Mesenchymal stem cell (in vitro differentiated cells and primary cell): ENCODE measurements at regions not wholly inside any gene's neighbourhood (a gene's known extent, or its start where the extent isn't known, plus 50 kb on each side); places are given as distances from the start of the nearest gene placed in this dataset.

Experiments used
- DNase-seq: peaks from one replicate; pipeline ENCODE4 v3.0.0-alpha.2; 2013
- H2AFZ ChIP-seq: one replicate; pipeline ENCODE4 v1.6.1; 2013; ENCODE audit warnings: low read depth, mild to moderate bottlenecking, control low read depth, inconsistent platforms, low read length, moderate library complexity
- H2AK5ac ChIP-seq: 2 replicates; pipeline ENCODE4 v1.6.1; 2013; ENCODE audit warnings: low read length, moderate library complexity, mild to moderate bottlenecking, inconsistent platforms; ENCODE audit not compliant: severe bottlenecking
- H2BK120ac ChIP-seq: one replicate; pipeline ENCODE4 v1.6.1; 2013; ENCODE audit warnings: low read depth, mild to moderate bottlenecking, inconsistent platforms, low read length, moderate library complexity
- H2BK12ac ChIP-seq, 2 experiments: one replicate each; pipeline ENCODE4 v1.6.1; 2013; ENCODE audit warnings: inconsistent platforms in 2 of 2, low read length in 2 of 2, mild to moderate bottlenecking in 2 of 2, moderate library complexity in 2 of 2, control low read depth in 1 of 2
- H2BK15ac ChIP-seq: one replicate; pipeline ENCODE4 v1.6.1; 2013; ENCODE audit warnings: mild to moderate bottlenecking, low read depth, inconsistent platforms; ENCODE audit not compliant: poor library complexity, severe bottlenecking
- H2BK5ac ChIP-seq: 2 replicates; pipeline ENCODE4 v1.6.1; 2013; ENCODE audit warnings: low read depth, mild to moderate bottlenecking, low read length, control low read depth, inconsistent platforms; ENCODE audit not compliant: poor library complexity, severe bottlenecking
- H3K14ac ChIP-seq, 2 experiments: one replicate each; pipeline ENCODE4 v1.6.1; 2013; ENCODE audit warnings: inconsistent platforms in 2 of 2, low read length in 2 of 2, control low read depth in 1 of 2, mild to moderate bottlenecking in 1 of 2, moderate library complexity in 1 of 2
- H3K18ac ChIP-seq, 2 experiments: one replicate each; pipeline ENCODE4 v1.6.1; 2013; ENCODE audit warnings: inconsistent platforms in 2 of 2, low read length in 2 of 2, control low read depth in 1 of 2, low read depth in 1 of 2, mild to moderate bottlenecking in 1 of 2
- H3K23ac ChIP-seq, 2 experiments: one replicate each; pipeline ENCODE4 v1.6.1; 2013; ENCODE audit warnings: inconsistent platforms in 2 of 2, low read length in 2 of 2, mild to moderate bottlenecking in 2 of 2, moderate library complexity in 2 of 2, control low read depth in 1 of 2
- H3K27ac ChIP-seq: 2 replicates; pipeline ENCODE4 v1.5.1; 2013; ENCODE audit warnings: mild to moderate bottlenecking, moderate library complexity, low read length, control low read depth, inconsistent platforms; ENCODE audit not compliant: poor library complexity, severe bottlenecking
- H3K27me3 ChIP-seq, 2 experiments: 2 replicates each; pipeline versions ENCODE4 v1.6.1 to v1.7.0; 2013; ENCODE audit warnings: low read length in 2 of 2, mild to moderate bottlenecking in 2 of 2, moderate library complexity in 2 of 2, control low read depth in 1 of 2, inconsistent platforms in 1 of 2; ENCODE audit not compliant: control insufficient read depth in 1 of 2, insufficient read depth in 1 of 2
- H3K36me3 ChIP-seq, 2 experiments: 2 replicates each; pipeline versions ENCODE4 v1.6.1 to v1.7.0; 2013; ENCODE audit warnings: low read length in 2 of 2, control low read depth in 1 of 2, inconsistent platforms in 1 of 2, low read depth in 1 of 2, mild to moderate bottlenecking in 1 of 2; ENCODE audit not compliant: insufficient read depth in 2 of 2, control insufficient read depth in 1 of 2
- H3K4ac ChIP-seq, 2 experiments: one replicate each; pipeline ENCODE4 v1.6.1; 2013; ENCODE audit warnings: inconsistent platforms in 2 of 2, low read length in 2 of 2, mild to moderate bottlenecking in 2 of 2, moderate library complexity in 2 of 2, control low read depth in 1 of 2, low read depth in 1 of 2
- H3K4me1 ChIP-seq: 2 replicates; pipeline ENCODE4 v1.6.1; 2013; ENCODE audit warnings: low read depth, low read length, control low read depth; ENCODE audit not compliant: control insufficient read depth, insufficient read depth
- H3K4me2 ChIP-seq: 2 replicates; pipeline ENCODE4 v1.6.1; 2013; ENCODE audit warnings: low read length, mild to moderate bottlenecking, inconsistent platforms; ENCODE audit not compliant: poor library complexity, severe bottlenecking
- H3K4me3 ChIP-seq, 2 experiments: 2 replicates each; pipeline versions ENCODE4 v1.5.1 to v1.7.0; 2013; ENCODE audit warnings: low read length in 2 of 2, mild to moderate bottlenecking in 2 of 2, control low read depth in 1 of 2, low read depth in 1 of 2; ENCODE audit not compliant: insufficient read depth in 1 of 2
- H3K79me1 ChIP-seq: replicated peaks from 2 replicates; pipeline ENCODE4 v1.6.1; 2013; ENCODE audit warnings: mild to moderate bottlenecking, control low read depth, low read length, inconsistent platforms; ENCODE audit not compliant: poor library complexity, severe bottlenecking
- H3K9ac ChIP-seq: 2 replicates; pipeline ENCODE4 v1.7.0; 2013; ENCODE audit warnings: mild to moderate bottlenecking, low read length, moderate library complexity
- H3K9me3 ChIP-seq: 2 replicates; pipeline ENCODE4 v1.7.0; 2013; ENCODE audit warnings: mild to moderate bottlenecking, low read length; ENCODE audit not compliant: control insufficient read depth
- H4K8ac ChIP-seq: one replicate; pipeline ENCODE4 v1.6.1; 2013; ENCODE audit warnings: inconsistent platforms, mild to moderate bottlenecking, low read length, moderate library complexity
- H4K91ac ChIP-seq: one replicate; pipeline ENCODE4 v1.6.1; 2013; ENCODE audit warnings: mild to moderate bottlenecking, low read length, inconsistent platforms
- WGBS: methylation state at CpG from one replicate; pipeline ENCODE4 v1.1.7; 2013; ENCODE audit warnings: mixed read lengths; 5-methylcytosine and 5-hydroxymethylcytosine counted together

DNA sequence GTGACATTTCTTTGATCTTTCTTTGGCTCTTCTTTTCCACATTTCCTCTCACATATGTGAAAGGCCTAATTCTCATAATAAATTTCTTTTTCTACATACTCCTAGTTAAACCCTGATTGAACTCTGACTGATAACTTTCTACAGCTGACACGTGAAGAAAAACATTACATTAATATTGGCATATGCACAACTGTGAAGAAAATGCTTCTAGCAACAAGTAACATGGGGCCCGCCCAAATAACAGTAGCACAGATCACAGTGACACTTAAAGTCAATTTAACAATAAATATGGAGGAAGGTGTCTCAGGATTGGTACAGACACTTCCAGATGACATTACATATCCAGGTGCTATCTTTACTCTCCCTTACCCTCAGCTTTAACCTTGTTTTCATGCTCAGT, 317.6 kb upstream of the ZNF385D start:
- H2BK12ac ChIP-seq = no peak overlapping the region
- H2BK5ac ChIP-seq = no peak overlapping the region
- no peak overlapping the region for H3K4me2 ChIP-seq
- WGBS = 73% methylated on average over 2 of the region's 2 CpGs
- no peak overlapping the region for H4K91ac ChIP-seq
- no peak for DNase-seq
- H3K27me3 ChIP-seq = no peaks in the 10 kb centered on the region
- H2AK5ac ChIP-seq = no peak overlapping the region
- no peak overlapping the region for H3K14ac ChIP-seq
- no peak overlapping the region for H3K18ac ChIP-seq
- H4K8ac ChIP-seq = no peak overlapping the region
- H3K4me1 ChIP-seq = no peaks in the 10 kb centered on the region
- no peak overlapping the region for H3K27ac ChIP-seq
- H2BK120ac ChIP-seq = no peak overlapping the region
- no peak overlapping the region for H3K9ac ChIP-seq
- no peaks in the 10 kb centered on the region for H3K79me1 ChIP-seq
- no peaks in the 10 kb centered on the region for H3K9me3 ChIP-seq
- no peak overlapping the region for H3K4me3 ChIP-seq
- no peak overlapping the region for H3K23ac ChIP-seq
- no peak overlapping the region for H3K4ac ChIP-seq
- no peak overlapping the region for H2BK15ac ChIP-seq
- H2AFZ ChIP-seq = no peak overlapping the region
- H3K36me3 ChIP-seq = no peaks in the 10 kb centered on the region

DNA sequence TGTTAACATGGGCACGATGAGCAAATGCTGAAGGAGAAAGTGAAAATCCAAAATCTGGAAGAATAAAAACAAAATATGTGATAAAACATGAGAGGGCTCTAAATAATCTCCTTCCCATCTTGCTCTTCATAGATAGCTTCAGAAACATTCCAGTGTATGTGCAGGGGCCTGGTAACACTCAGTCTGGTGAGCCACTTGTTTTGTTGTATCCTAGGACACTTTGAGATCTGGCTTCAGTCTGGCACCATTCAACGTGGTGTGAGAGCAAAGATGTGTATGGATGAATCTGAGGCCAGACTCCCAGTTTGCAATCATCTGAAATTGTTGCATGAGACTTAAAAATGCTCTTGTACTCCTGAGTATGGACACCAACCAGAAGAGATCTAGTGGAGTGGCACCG, 337.2 kb upstream of the ZNF385D start:
- Histone ChIP-seq H2BK15ac (no peak overlapping the region), H3K36me3 (no peaks in the 10 kb centered on the region), H3K27me3 (no peaks in the 10 kb centered on the region), H3K4me1 (peaks cover 2% of the 10 kb centered on the region), H3K9ac (no peak overlapping the region), H2AFZ (no peak overlapping the region), H3K4me2 (no peak overlapping the region), H2BK5ac (no peak overlapping the region), H3K79me1 (no peaks in the 10 kb centered on the region), H3K4ac (no peak overlapping the region), H2BK12ac (no peak overlapping the region), H4K91ac (no peak overlapping the region), H3K4me3 (no peak overlapping the region), H4K8ac (no peak overlapping the region), H3K14ac (no peak overlapping the region), H3K9me3 (no peaks in the 10 kb centered on the region), H3K18ac (no peak overlapping the region), H3K27ac (no peak overlapping the region), H2AK5ac (no peak overlapping the region), H2BK120ac (no peak overlapping the region), H3K23ac (no peak overlapping the region)
- WGBS = 69% methylated on average over 3 of the region's 3 CpGs
- no peak for DNase-seq

DNA sequence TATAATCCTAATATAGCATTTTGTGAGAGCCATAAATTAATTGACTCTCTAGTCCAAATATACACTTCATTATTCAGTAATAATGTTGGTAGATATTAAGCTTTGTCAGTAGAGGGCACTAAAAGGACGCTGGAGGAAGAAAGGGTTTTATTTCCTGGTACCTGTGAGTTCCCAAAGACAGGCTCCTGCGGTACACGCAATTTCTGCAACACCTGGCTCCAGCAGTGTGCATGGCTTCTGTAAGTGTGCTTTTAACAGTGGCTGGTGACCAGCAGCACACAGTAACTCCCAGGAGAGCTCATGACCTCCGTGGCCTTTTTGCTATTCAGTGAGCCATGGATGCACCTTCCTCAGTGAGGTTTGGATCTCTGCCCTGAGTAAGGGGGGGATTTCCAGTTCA, 338.3 kb upstream of the ZNF385D start:
- H2AFZ ChIP-seq = no peak overlapping the region
- H3K4me3 ChIP-seq = no peak overlapping the region
- WGBS = 5% methylated on average over 4 of the region's 4 CpGs
- no peaks in the 10 kb centered on the region for H3K36me3 ChIP-seq
- no peak overlapping the region for H4K91ac ChIP-seq
- no peak overlapping the region for H2BK5ac ChIP-seq
- H3K79me1 ChIP-seq = no peaks in the 10 kb centered on the region
- H3K14ac ChIP-seq = no peak overlapping the region
- H2BK15ac ChIP-seq = no peak overlapping the region
- peak; percentile 11 for DNase-seq
- no peak overlapping the region for H3K4me2 ChIP-seq
- H3K27ac ChIP-seq = no peak overlapping the region
- H3K18ac ChIP-seq = no peak overlapping the region
- no peak overlapping the region for H4K8ac ChIP-seq
- H2BK120ac ChIP-seq = no peak overlapping the region
- H3K27me3 ChIP-seq = no peaks in the 10 kb centered on the region
- no peak overlapping the region for H2BK12ac ChIP-seq
- peaks cover 2% of the 10 kb centered on the region for H3K4me1 ChIP-seq
- no peaks in the 10 kb centered on the region for H3K9me3 ChIP-seq
- H3K9ac ChIP-seq = no peak overlapping the region
- no peak overlapping the region for H3K23ac ChIP-seq
- no peak overlapping the region for H3K4ac ChIP-seq
- no peak overlapping the region for H2AK5ac ChIP-seq

DNA sequence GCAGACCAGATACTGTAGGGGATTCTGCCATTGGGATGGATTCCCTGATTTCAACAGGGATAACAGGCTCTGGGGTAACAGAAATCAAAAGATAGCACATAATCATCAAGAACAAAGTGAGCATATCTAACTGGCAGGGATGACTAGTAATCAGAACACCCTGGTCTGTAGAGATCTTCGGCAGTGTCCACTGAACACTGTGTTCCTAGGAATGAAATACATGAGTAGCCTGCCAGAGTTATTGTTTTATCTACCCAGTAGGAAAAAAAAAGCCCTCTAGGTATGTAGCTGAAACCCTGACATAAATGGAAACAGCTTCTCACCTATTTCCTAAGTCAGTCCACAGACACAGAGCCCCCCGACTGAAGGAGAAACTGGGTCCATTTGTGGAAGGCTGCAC, 340.3 kb upstream of the ZNF385D start:
- H3K79me1 ChIP-seq = no peaks in the 10 kb centered on the region
- no peak overlapping the region for H2AFZ ChIP-seq
- no peak overlapping the region for H2BK12ac ChIP-seq
- no peak overlapping the region for H3K9ac ChIP-seq
- no peak overlapping the region for H2BK5ac ChIP-seq
- H3K36me3 ChIP-seq = no peaks in the 10 kb centered on the region
- H3K23ac ChIP-seq = no peak overlapping the region
- no peak overlapping the region for H2BK15ac ChIP-seq
- H3K4ac ChIP-seq = no peak overlapping the region
- H4K8ac ChIP-seq = no peak overlapping the region
- WGBS = 93% methylated on average over 1 of the region's 2 CpGs
- no peak overlapping the region for H3K27ac ChIP-seq
- H2AK5ac ChIP-seq = no peak overlapping the region
- H3K9me3 ChIP-seq = no peaks in the 10 kb centered on the region
- no peak overlapping the region for H3K18ac ChIP-seq
- no peak overlapping the region for H3K4me3 ChIP-seq
- H3K27me3 ChIP-seq = no peaks in the 10 kb centered on the region
- H3K4me2 ChIP-seq = no peak overlapping the region
- no peak overlapping the region for H4K91ac ChIP-seq
- DNase-seq = no peak
- H3K14ac ChIP-seq = no peak overlapping the region
- peaks cover 2% of the 10 kb centered on the region for H3K4me1 ChIP-seq
- no peak overlapping the region for H2BK120ac ChIP-seq
